CD4-positive, alpha-beta T cell (primary cell): ENCODE measurements at regions not wholly inside any gene's neighbourhood (a gene's known extent, or its start where the extent isn't known, plus 50 kb on each side); places are given as distances from the start of the nearest gene placed in this dataset.

Source experiments
- ATAC-seq: fragments of 200-7000 bp; cut with Tn5 transposase; one replicate; pipeline ENCODE4 v1.10.0; 2022; ENCODE audit warnings: mild to moderate bottlenecking; ENCODE audit not compliant: poor library complexity
- CTCF ChIA-PET: fragments of 350-600 bp; sonication (Branson Sonifier 250); formaldehyde crosslinking; loops from one replicate; lab custom pipeline; 2021; ENCODE audit warnings: antibody characterized with exemption, inconsistent platforms; lab: Charles Lee
- POLR2A ChIA-PET: fragments of 350-600 bp; sonication (Branson Sonifier 250); formaldehyde crosslinking; loops from one replicate; lab custom pipeline; 2021; ENCODE audit warnings: antibody characterized with exemption, inconsistent platforms; lab: Charles Lee
- DNase-seq, 14 experiments: peaks; one replicate each; pipeline ENCODE4 v3.0.0-alpha.2; 2013 to 2020; ENCODE audit warnings: mixed read lengths in 2 of 14
- H3K27ac ChIP-seq, 2 donors: one replicate each; pipeline versions ENCODE4 v1.5.1 to v1.7.0; 2013; ENCODE audit warnings: low read length in 2 of 2, low read depth in 1 of 2, mild to moderate bottlenecking in 1 of 2
- H3K27me3 ChIP-seq, 2 experiments: 1 replicate in 1 of 2; 2 replicates in 1 of 2; pipeline versions ENCODE4 v1.6.1 to v1.7.0; 2013; ENCODE audit warnings: low read length in 2 of 2, control low read depth in 1 of 2, mild to moderate bottlenecking in 1 of 2, moderate library complexity in 1 of 2; ENCODE audit not compliant: insufficient read depth in 2 of 2, control insufficient read depth in 1 of 2
- H3K36me3 ChIP-seq: one replicate; pipeline ENCODE4 v1.6.1; 2013; ENCODE audit warnings: low read length, control low read depth; ENCODE audit not compliant: insufficient read depth
- H3K4me1 ChIP-seq: one replicate; pipeline ENCODE4 v1.6.1; 2013; ENCODE audit warnings: low read length, control low read depth; ENCODE audit not compliant: insufficient read depth
- H3K4me3 ChIP-seq: one replicate; pipeline ENCODE4 v1.5.1; 2013; ENCODE audit warnings: mild to moderate bottlenecking, low read length, moderate library complexity
- H3K9me3 ChIP-seq, 2 experiments: 1 replicate in 1 of 2; 2 replicates in 1 of 2; pipeline versions ENCODE4 v1.6.1 to v1.7.0; 2013; ENCODE audit warnings: low read length in 2 of 2, mild to moderate bottlenecking in 2 of 2, control low read depth in 1 of 2, moderate library complexity in 1 of 2; ENCODE audit not compliant: control insufficient read depth in 1 of 2, insufficient read depth in 1 of 2
- H3K27ac Mint-ChIP-seq: one replicate; pipeline ENCODE4 v1.8.0; 2020; ENCODE audit warnings: mixed read lengths
- H3K27me3 Mint-ChIP-seq: one replicate; pipeline ENCODE4 v1.8.0; 2021; ENCODE audit warnings: mixed read lengths
- H3K36me3 Mint-ChIP-seq: one replicate; pipeline ENCODE4 v1.8.0; 2021; ENCODE audit warnings: low read depth, mixed read lengths
- H3K4me1 Mint-ChIP-seq: one replicate; pipeline ENCODE4 v1.8.0; 2021; ENCODE audit warnings: low read depth, mixed read lengths
- H3K4me3 Mint-ChIP-seq: one replicate; pipeline ENCODE4 v1.8.0; 2020; ENCODE audit warnings: mild to moderate bottlenecking, mixed read lengths
- H3K9me3 Mint-ChIP-seq: one replicate; pipeline ENCODE4 v1.8.0; 2020; ENCODE audit warnings: mixed read lengths
- intact Hi-C, 2 experiments: fragments of 100-400 bp; cut with DNase I in 1 of 2; cut with micrococcal nuclease in 1 of 2; formaldehyde crosslinking; loops; one replicate each; pipeline versions ENCODE4 v1.15.1 to v1.9.0; 2023 to 2025; cut with DNase I, micrococcal nuclease
- TF ChIP-seq, protein P1 (sequence below): fragments of 200-600 bp; IDR thresholded peaks from one replicate; pipeline ENCODE4 v1.8.0; 2022; ENCODE audit warnings: antibody characterized with exemption, mild to moderate bottlenecking

DNA sequence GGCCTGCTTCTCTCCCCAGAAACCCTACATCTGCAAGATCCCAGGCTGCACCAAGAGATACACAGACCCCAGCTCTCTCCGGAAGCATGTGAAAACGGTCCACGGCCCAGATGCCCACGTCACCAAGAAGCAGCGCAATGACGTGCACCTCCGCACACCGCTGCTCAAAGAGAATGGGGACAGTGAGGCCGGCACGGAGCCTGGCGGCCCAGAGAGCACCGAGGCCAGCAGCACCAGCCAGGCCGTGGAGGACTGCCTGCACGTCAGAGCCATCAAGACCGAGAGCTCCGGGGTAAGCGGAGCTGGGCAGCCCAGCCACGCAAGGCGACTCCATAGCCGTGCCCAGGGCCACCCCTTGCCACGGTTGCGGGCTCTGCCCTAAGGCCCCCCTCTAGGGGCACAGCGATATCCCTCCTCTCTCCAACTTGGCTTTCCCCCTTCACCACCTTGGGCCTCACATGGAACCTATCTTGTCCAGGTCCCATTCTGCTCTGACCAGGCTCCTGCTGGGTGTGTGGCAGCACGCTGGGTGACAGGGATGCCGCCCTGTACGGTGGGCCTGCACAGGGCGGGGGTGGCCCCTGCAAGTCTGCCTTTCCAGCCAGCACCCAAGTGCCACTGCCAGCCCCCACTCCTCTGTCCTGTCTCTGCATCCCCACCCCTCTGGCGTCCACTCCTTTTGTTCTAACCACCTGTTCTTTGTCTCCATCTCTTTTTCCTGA, 248.9 kb downstream of the GLI2 start:
- Mint-ChIP-seq H3K9me3 (no peaks in the 10 kb centered on the region), H3K27me3 (no peaks in the 10 kb centered on the region), H3K4me3 (no peak overlapping the region), H3K36me3 (no peaks in the 10 kb centered on the region), H3K4me1 (no peaks in the 10 kb centered on the region), H3K27ac (no peak overlapping the region)
- Histone ChIP-seq H3K27ac (no peak overlapping the region), H3K9me3 (peaks cover 0 to 14% of the 10 kb centered on the region in 2 experiments), H3K27me3 (no peaks in the 10 kb centered on the region), H3K4me1 (no peaks in the 10 kb centered on the region), H3K36me3 (no peaks in the 10 kb centered on the region), H3K4me3 (no peak overlapping the region)
- ChIA-PET POLR2A (no interaction called here), CTCF (no interaction called here)
- TF ChIP-seq, protein P1, sequence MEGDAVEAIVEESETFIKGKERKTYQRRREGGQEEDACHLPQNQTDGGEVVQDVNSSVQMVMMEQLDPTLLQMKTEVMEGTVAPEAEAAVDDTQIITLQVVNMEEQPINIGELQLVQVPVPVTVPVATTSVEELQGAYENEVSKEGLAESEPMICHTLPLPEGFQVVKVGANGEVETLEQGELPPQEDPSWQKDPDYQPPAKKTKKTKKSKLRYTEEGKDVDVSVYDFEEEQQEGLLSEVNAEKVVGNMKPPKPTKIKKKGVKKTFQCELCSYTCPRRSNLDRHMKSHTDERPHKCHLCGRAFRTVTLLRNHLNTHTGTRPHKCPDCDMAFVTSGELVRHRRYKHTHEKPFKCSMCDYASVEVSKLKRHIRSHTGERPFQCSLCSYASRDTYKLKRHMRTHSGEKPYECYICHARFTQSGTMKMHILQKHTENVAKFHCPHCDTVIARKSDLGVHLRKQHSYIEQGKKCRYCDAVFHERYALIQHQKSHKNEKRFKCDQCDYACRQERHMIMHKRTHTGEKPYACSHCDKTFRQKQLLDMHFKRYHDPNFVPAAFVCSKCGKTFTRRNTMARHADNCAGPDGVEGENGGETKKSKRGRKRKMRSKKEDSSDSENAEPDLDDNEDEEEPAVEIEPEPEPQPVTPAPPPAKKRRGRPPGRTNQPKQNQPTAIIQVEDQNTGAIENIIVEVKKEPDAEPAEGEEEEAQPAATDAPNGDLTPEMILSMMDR = no peak
- intact Hi-C loops = no loop called here
- ATAC-seq (no peak), DNase-seq (no peak)

DNA sequence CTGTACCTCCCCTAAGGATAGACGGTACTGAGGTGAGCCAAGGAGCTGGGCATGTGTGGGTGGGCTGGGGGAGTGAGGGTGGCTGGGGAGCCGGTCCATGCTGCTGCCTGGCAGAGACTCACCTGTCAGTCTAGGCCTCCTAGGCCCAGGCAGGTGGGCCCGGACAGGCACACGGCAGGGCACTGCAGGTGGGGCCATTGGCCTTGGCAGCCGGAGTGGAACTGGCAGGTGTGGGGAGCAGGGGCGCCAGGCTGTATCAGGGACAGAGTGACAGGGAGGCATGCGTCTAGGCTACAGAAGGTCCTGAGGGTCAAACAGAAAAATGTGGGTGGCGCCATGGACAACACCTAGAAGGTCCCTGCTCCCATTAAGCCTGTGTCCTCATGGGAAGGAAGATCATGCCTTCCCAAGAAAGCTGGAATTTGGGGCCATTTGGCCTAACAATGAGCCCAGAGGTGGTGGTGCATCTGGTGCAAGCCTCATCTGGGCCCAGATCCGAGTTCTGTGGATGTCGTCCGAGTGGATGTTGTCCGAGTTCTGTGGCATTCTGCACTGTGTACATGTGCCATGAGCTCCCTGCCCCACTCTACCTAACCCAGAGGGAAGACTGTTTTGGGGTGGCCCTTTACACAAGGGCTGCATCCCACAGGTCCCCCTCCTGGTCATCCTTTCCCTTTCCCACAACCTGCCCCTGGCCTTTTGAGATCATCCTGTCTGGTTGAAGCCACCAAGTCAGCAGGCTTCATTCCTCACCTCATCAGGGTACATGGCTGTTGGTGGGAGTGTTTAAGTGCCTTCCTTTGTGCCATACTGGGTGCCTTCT, 249.7 kb downstream of the GLI2 start:
- Histone ChIP-seq H3K4me3 (no peak overlapping the region), H3K9me3 (peaks cover 0 to 21% of the 10 kb centered on the region in 2 experiments), H3K27me3 (no peaks in the 10 kb centered on the region), H3K27ac (no peak overlapping the region), H3K4me1 (no peaks in the 10 kb centered on the region), H3K36me3 (no peaks in the 10 kb centered on the region)
- intact Hi-C loops = no loop called here
- TF ChIP-seq, protein P1 = no peak
- H3K4me1 Mint-ChIP-seq = no peaks in the 10 kb centered on the region
- ChIA-PET POLR2A (no interaction called here), CTCF (no interaction called here)
- DNase-seq = no peak
- H3K27ac Mint-ChIP-seq = no peak overlapping the region
- no peak for ATAC-seq
- no peaks in the 10 kb centered on the region for H3K9me3 Mint-ChIP-seq
- no peak overlapping the region for H3K4me3 Mint-ChIP-seq
- H3K36me3 Mint-ChIP-seq = no peaks in the 10 kb centered on the region
- no peaks in the 10 kb centered on the region for H3K27me3 Mint-ChIP-seq

DNA sequence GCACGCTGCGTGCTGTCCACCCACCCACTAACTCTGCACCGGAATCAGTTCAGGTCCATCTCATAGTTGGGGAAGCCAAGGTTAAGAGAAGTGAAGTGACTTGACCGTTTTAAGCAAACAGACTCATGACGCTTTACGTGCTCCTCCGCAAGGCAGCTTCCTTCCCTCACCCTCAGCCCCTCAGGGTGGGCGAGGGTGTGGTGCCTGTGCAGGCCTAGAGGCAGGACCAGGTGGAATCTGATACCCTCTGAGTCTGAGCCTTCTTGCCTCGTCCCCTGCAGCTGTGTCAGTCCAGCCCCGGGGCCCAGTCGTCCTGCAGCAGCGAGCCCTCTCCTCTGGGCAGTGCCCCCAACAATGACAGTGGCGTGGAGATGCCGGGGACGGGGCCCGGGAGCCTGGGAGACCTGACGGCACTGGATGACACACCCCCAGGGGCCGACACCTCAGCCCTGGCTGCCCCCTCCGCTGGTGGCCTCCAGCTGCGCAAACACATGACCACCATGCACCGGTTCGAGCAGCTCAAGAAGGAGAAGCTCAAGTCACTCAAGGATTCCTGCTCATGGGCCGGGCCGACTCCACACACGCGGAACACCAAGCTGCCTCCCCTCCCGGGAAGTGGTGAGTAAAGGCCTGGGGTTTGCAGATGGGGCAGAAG, 250.5 kb downstream of the GLI2 start:
- H3K27me3 Mint-ChIP-seq = no peaks in the 10 kb centered on the region
- TF ChIP-seq, protein P1 = no peak
- intact Hi-C loops = no loop called here
- ChIA-PET POLR2A (no interaction called here), CTCF (no interaction called here)
- Histone ChIP-seq H3K36me3 (no peaks in the 10 kb centered on the region), H3K27ac (no peak overlapping the region), H3K4me3 (no peak overlapping the region), H3K9me3 (peaks cover 0 to 25% of the 10 kb centered on the region in 2 experiments), H3K27me3 (no peaks in the 10 kb centered on the region), H3K4me1 (no peaks in the 10 kb centered on the region)
- H3K36me3 Mint-ChIP-seq = no peaks in the 10 kb centered on the region
- H3K4me1 Mint-ChIP-seq = no peaks in the 10 kb centered on the region
- DNase-seq (no peak), ATAC-seq (no peak)
- no peak overlapping the region for H3K4me3 Mint-ChIP-seq
- no peaks in the 10 kb centered on the region for H3K9me3 Mint-ChIP-seq
- no peak overlapping the region for H3K27ac Mint-ChIP-seq
